ENCODE measurements at regions not wholly inside any gene's neighbourhood (a gene's known extent, or its start where the extent isn't known, plus 50 kb on each side); places are given as distances from the start of the nearest gene placed in this dataset.

DNA sequence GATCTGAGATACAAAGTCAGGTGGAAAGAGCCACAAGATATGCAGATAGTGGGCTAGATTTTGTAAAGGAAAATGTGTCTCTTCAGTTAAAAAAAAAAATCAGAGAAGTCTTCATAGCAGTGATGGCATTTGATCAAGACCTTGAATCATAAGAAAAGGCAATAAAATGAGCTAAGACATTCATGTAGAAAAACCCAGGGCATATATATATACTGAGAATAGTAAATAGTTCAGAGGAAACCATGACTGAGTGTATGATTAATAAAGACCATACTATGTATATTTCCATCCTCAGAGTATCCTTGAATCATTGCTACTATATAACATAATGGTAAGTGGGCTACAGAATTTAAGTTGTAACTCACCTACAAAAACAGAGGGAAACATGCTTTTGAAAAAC is 321.7 kb upstream of the NR5A2 start:
- no peak overlapping the region for H3K27ac ChIP-seq (ENCODE audit: extremely low read length, insufficient read depth, low read length)
- no TSS peak for BruUV-seq (replicated peaks)
- H3K4me1 ChIP-seq (ENCODE audit: insufficient read depth, low read length) = no peaks in the 10 kb centered on the region
- ChIA-PET POLR2A (no interaction called here), CTCF (ENCODE audit: low intra/inter-chr PET ratio, low total read pairs) (no interaction called here)
- ATAC-seq (no peak), FAIRE-seq (no peak), DNase-seq (ENCODE audit: low spot score) (no peak)
- H3K79me2 ChIP-seq (ENCODE audit: insufficient read depth, low read length) = no peaks in the 10 kb centered on the region
- H3K36me3 ChIP-seq (replicated peaks in 1 of 2; ENCODE audit: control insufficient read depth in 1 of 2, insufficient read depth in 2 of 2, low read length in 2 of 2) = no peaks in the 10 kb centered on the region
- TF ChIP-seq ZNF660 (CRISPR knock-in tag; IDR thresholded peaks at IDR 0.05; ENCODE audit: borderline replicate concordance, low read depth) (no peak), NFE2L1 (CRISPR knock-in tag; IDR thresholded peaks at IDR 0.05; ENCODE audit: borderline replicate concordance) (no peak), MBNL3 (CRISPR knock-in tag; conservative IDR thresholded peaks at IDR 0.05) (no peak), ZNF343 (CRISPR knock-in tag; IDR thresholded peaks at IDR 0.05) (no peak), SKI (IDR thresholded peaks at IDR 0.05; ENCODE audit: partially characterized antibody) (no peak), TBP (CRISPR knock-in tag; IDR thresholded peaks at IDR 0.05) (no peak), KLF11 (CRISPR knock-in tag; IDR thresholded peaks at IDR 0.05) (no peak), ZNF891 (CRISPR knock-in tag; IDR thresholded peaks at IDR 0.05) (no peak), TCF12 (IDR thresholded peaks at IDR 0.05) (no peak), TCF12 (CRISPR knock-in tag; IDR thresholded peaks at IDR 0.05) (no peak), ZBTB38 (CRISPR knock-in tag; IDR thresholded peaks at IDR 0.05) (no peak), ZNF180 (CRISPR knock-in tag; IDR thresholded peaks at IDR 0.05; ENCODE audit: borderline replicate concordance, low read depth) (no peak), NCOA5 (CRISPR knock-in tag; IDR thresholded peaks at IDR 0.05) (no peak), TOPORS (CRISPR knock-in tag; IDR thresholded peaks at IDR 0.05) (no peak), NFIC (IDR thresholded peaks at IDR 0.05; ENCODE audit: low read length) (no peak)
- TF ChIP-seq, protein P1, sequence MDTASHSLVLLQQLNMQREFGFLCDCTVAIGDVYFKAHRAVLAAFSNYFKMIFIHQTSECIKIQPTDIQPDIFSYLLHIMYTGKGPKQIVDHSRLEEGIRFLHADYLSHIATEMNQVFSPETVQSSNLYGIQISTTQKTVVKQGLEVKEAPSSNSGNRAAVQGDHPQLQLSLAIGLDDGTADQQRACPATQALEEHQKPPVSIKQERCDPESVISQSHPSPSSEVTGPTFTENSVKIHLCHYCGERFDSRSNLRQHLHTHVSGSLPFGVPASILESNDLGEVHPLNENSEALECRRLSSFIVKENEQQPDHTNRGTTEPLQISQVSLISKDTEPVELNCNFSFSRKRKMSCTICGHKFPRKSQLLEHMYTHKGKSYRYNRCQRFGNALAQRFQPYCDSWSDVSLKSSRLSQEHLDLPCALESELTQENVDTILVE (CRISPR knock-in tag; IDR thresholded peaks at IDR 0.05) = no peak
- TF ChIP-seq, protein P2, sequence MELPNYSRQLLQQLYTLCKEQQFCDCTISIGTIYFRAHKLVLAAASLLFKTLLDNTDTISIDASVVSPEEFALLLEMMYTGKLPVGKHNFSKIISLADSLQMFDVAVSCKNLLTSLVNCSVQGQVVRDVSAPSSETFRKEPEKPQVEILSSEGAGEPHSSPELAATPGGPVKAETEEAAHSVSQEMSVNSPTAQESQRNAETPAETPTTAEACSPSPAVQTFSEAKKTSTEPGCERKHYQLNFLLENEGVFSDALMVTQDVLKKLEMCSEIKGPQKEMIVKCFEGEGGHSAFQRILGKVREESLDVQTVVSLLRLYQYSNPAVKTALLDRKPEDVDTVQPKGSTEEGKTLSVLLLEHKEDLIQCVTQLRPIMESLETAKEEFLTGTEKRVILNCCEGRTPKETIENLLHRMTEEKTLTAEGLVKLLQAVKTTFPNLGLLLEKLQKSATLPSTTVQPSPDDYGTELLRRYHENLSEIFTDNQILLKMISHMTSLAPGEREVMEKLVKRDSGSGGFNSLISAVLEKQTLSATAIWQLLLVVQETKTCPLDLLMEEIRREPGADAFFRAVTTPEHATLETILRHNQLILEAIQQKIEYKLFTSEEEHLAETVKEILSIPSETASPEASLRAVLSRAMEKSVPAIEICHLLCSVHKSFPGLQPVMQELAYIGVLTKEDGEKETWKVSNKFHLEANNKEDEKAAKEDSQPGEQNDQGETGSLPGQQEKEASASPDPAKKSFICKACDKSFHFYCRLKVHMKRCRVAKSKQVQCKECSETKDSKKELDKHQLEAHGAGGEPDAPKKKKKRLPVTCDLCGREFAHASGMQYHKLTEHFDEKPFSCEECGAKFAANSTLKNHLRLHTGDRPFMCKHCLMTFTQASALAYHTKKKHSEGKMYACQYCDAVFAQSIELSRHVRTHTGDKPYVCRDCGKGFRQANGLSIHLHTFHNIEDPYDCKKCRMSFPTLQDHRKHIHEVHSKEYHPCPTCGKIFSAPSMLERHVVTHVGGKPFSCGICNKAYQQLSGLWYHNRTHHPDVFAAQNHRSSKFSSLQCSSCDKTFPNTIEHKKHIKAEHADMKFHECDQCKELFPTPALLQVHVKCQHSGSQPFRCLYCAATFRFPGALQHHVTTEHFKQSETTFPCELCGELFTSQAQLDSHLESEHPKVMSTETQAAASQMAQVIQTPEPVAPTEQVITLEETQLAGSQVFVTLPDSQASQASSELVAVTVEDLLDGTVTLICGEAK (IDR thresholded peaks at IDR 0.05) = no peak
- TF ChIP-seq, protein P2 (CRISPR knock-in tag; IDR thresholded peaks at IDR 0.05) = no peak
- intact Hi-C loops (cut with micrococcal nuclease; ENCODE audit: unreplicated experiment) = no loop called here
- no peak overlapping the region for H2AFZ ChIP-seq (ENCODE audit: low read length)
- H3K9me3 ChIP-seq (ENCODE audit: low read length) = peaks cover 4% of the 10 kb centered on the region
- in situ Hi-C loops (cut with HindIII; ENCODE audit: extremely low pct_ligation_motif_present, low pct_unique_long_range_greater_than_20kb) = no loop called here
- no peak overlapping the region for H3K4me2 ChIP-seq (ENCODE audit: low read depth, low read length)
- H4K20me1 ChIP-seq (ENCODE audit: insufficient read depth, low read length) = no peaks in the 10 kb centered on the region
- H3K4me3 ChIP-seq (replicated peaks in 1 of 3; ENCODE audit: insufficient read depth in 1 of 3, low read depth in 2 of 3, low read length in 3 of 3) = no peak overlapping the region
- H3K27me3 ChIP-seq (ENCODE audit: control insufficient read depth in 1 of 2, insufficient read depth in 2 of 2, low read length in 2 of 2) = no peaks in the 10 kb centered on the region
- no peak overlapping the region for H3K9ac ChIP-seq (ENCODE audit: insufficient read depth, low read depth, low read length)
